Superior temporal gyrus (tissue), 1 donor: ENCODE measurements at regions not wholly inside any gene's neighbourhood (a gene's known extent, or its start where the extent isn't known, plus 50 kb on each side); places are given as distances from the start of the nearest gene placed in this dataset.

Experiments used
- DNase-seq: peaks from one replicate; pipeline ENCODE4 v3.0.0-alpha.2; 2016; ENCODE audit errors: extremely low spot score

- no peak for DNase-seq
Observed at GRCh38 chr20:1790386-1790785, 104.8 kb upstream of the SIRPA start.

GRCh38 chr20:1788044-1788443 lies 107.2 kb upstream of the SIRPA start:
- DNase-seq = peak; percentile 6

GRCh38 chr20:1786486-1786885 lies 108.7 kb upstream of the SIRPA start:
- no peak for DNase-seq

GRCh38 chr20:1784586-1784985 lies 110.6 kb upstream of the SIRPA start:
- no peak for DNase-seq

- DNase-seq = no peak
Observed at GRCh38 chr20:1783245-1783644, 112.0 kb upstream of the SIRPA start.

DNA sequence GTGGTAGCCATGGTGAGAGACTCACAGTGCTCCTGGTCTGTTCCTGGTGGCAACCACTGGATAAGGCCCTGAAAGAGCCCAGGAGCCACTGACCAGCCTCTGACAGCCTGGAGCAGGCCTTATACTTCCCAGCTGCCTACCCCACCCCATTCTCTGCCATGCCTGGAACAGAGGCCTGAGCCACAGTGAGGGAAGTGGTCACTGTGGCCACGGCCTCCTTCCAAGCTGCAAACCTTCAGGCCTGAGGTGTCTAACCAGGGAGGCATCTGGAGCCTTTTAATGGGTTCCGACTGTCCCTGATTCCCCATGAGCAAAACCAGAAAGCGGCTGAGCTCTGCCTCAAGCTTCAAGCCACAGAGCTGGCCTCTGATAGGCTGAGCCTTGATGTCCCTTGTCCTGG lies 113.0 kb upstream of the SIRPA start:
- DNase-seq = no peak

DNA sequence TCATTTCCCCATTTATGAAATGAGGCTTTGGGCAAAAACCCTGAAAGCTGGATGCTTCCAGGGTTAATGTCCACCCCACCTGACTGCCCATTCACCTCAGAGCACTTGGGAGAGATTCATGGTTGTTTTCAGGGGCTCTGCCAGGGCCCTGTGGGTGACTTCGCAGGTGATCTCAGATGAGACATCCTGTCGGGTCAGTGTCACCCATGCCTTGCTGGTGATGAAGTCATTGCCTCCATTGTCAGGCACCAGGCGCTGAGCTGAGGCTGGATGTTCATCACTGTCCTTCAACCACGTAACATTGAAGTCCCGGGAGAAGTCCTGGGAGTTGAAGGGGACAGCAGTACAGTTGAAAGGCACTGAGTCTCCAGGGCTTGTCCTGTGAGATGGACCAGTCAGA lies 115.6 kb upstream of the SIRPA start:
- DNase-seq = no peak

DNA sequence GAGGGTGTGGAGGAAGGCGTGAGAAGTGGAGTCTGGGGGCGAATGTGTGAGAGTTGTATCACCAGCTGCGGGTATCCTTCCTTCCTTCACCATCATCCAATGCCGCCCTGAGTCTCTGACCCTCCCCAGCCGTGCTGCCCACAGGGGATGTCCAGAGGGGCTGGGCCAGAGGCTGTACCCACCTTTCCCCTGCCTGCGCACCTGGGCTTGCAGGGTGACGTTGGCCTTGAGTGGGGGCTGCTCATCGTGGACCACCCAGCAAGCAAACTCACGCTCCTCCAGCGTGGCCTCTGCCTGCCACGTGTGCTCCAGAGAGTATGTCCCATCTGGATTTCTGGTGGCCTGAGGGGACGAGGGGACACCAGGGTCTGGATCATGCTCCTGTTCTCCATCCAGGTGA lies 116.9 kb upstream of the SIRPA start:
- no peak for DNase-seq

DNA sequence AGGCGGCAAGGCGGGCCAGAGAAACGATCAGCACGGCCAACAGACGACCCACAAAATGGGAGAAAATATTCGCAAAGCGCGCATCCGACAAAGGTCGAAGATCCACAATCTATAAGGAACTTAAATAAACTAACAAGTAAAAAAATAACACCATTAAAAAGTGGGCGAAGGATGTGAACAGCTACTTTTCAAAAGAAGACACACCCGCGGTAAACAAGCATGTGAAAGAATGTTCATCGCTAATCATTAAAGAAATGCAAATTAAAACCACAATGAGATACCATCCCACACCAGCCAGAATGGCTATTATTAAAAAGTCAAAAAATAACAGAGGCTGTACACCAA lies 117.8 kb upstream of the SIRPA start:
- DNase-seq = no peak

GRCh38 chr20:1776681-1777475 lies 118.3 kb upstream of the SIRPA start:
- DNase-seq = peak; percentile 94

DNA sequence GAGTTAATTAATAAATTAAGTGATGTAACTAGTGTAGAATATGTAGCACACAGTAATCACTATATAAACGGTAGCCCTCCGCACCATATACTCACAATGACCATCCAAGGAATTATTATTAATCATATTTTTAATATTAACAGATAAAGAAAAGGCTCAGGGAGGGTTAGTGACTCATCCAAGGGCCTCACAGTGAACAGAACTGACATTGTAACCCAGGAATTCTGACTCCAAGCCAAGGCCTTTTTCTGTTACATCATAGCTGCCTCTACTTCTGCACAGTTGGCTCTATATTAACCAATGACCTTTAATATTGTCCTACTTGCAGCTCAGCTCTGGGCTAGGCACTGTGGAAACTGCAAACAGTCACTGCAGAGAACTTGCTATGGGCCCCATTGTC lies 117.5 kb upstream of the SIRPG start:
- no peak for DNase-seq

DNA sequence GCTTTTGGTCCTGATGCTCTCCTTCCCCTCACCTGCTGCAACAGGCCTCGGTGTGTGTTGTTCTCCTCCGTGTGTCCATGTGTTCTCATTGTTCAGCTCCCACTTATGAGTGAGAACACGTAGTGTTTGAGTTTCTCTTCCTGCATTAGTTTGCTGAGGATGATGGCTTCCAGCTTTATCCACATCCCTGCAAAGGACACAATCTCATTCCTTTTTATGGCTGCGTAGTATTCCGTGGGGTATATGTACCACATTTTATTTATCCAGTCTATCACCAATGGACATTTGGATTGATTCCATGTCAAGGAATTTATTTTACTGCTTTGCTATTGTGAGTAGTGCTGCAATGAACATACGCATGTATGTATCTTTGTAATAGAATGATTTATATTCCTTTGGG lies 116.9 kb upstream of the SIRPG start:
- DNase-seq = no peak

DNA sequence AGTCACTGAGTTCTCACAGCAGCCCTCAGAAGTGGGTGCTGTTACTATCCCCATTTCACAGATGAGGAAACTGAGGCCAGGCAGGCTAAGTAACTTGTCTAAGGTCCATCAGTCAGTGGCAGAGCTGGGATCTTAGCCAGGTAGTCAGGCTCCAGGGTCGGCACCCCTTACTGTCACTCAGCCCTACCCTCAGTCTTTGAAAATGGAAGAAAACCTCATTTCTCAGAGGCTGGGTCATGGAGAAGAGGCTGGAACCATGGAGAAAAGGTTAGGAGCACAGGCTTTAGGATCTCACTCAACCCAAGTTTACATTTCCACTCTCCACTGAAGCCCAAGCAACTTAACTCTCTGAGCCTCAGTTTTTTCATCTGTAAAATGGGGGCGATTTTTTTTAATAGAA lies 116.2 kb upstream of the SIRPG start:
- no peak for DNase-seq

- DNase-seq = no peak
Observed at GRCh38 chr20:1769491-1769890, 111.9 kb upstream of the SIRPG start.

DNA sequence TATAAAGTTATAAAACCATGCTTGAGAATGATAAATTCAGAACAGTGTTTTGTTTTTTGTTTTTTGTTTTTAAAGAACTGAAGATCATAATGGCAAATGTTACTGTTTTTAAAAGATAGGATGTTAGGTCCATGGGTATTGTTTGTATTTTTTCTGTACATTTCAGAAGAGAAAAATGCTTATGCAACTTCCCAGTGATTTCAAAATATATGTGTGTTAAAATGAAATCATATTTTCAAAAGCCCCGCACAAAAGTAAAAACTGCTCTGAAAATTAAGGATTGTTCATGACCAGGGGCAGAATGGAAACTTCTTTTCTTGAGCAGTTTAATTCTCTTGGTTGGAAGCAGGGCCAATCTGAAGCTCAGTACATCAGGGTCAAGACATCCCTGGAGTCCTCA lies 109.2 kb upstream of the SIRPG start:
- DNase-seq = no peak

DNA sequence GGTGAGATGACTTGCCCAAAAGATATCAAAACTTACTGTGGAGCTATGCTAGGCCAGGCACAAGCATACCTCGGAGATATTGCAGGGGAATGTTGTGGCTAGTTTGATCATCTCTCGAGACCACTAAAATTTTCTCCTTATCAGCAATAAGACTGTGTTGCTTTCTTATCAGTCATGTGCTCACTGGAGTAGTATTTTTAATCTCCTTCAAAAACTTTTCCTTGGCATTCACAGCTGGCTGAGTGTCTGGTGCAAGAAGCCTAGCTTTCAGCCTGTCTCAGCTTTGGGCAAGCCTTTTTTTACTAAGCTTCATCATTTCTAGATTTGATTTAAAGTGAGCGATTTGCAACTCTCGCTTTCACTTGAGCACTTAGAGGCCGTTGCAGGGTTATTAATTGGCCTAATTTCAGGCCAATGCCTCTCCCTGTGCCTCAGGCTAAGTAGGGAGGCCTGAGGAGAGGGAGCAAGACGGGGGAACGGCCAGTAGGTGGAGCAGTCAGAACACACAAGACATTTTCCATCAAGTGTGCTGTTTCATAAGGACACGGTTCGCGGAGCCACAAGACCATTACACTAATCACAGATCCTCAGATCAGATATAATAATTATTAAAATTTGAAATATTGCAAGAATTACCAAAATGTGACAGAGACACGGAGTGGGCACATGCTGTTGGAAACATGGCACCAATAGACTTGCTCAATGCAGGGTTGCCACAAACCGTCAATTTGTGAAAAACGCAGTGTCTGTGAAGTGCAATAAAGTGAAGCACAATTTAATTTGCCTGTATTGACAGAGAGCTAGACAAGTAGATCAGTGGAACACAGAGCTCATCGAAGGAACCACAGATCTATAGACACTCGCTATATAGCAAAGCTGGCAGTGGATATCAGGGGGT lies 106.8 kb upstream of the SIRPG start:
- peak; percentile 94 for DNase-seq

GRCh38 chr20:1761598-1761997 lies 104.0 kb upstream of the SIRPG start:
- DNase-seq = no peak

- no peak for DNase-seq
Observed at GRCh38 chr20:1761116-1761515, 103.5 kb upstream of the SIRPG start.

DNA sequence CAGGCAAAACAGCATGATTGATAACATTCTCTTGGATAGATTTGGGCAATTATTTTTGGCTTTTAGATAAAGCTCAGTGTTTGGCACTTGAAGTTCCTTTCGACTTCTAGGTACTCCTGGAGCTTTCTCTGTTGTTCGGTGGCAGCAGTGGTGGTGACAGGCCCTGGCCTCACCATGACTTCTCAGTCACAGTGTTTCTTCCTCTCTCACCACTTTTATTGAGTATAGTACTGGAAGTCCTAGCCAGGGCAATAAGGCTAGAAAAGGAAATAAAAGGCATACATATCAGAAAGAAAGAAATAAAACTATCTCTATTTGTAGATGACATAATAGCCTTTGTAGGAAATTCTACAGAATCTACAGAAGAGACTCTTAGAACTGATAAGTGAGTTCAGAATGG lies 101.2 kb upstream of the SIRPG start:
- no peak for DNase-seq

DNA sequence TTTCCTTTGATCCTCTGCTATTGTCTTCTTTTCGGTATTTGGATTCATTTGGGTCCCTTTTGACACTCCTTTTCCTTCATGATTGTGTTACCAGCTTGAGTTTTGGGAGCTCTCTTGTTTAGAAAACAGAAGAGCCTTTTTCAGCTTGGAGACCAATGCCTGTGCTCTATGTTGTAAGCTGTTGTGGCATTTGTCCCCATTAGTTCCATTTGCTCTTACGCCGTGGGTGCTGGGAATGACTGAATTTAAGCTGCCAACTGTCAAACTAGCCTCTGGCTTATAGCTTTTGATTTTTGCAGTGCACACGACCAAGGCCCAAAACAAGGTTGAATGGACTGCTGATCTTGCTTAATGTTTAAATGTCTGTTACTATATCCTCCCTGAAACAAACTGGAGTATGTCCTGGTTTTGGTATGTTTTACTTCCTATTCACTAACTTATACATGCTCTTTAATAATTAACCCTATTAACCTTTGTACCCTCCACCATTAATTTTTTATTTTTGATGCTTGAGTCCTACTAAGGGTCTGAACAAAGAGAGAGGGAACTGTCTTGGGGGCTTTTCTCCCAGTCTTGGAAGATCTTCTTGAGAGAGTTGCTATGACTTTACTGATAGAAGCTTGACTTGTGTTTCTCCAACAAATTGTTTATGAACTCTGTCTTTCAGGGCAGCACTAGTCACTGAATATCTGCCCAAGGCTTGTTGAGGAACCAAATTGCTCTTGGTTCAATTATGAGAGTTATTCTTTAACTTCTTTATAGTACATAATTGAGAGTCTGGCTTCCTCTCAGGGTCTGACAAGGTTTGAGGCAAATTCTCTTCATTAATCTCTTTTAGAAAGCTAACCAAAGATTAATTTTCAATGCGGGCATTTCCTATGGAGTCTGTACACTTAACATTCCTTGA lies 100.3 kb upstream of the SIRPG start:
- DNase-seq = peak; percentile 29

- no peak for DNase-seq
Observed at GRCh38 chr20:1757072-1757471, 99.5 kb upstream of the SIRPG start.

GRCh38 chr20:1754749-1755148 lies 97.2 kb upstream of the SIRPG start:
- no peak for DNase-seq
